Lung (tissue), 11 donors: ENCODE measurements at regions not wholly inside any gene's neighbourhood (a gene's known extent, or its start where the extent isn't known, plus 50 kb on each side); places are given as distances from the start of the nearest gene placed in this dataset.

Experiments used
- ATAC-seq: fragments of 200-7000 bp; cut with Tn5 transposase; one replicate; pipeline ENCODE4 v1.9.1; 2020; ENCODE audit warnings: moderate number of reproducible peaks; ENCODE audit not compliant: insufficient read depth, low FRiP score
- DNase-seq, 3 donors: peaks; one replicate each; pipeline ENCODE4 v3.0.0-alpha.2; 2013 to 2017
- H3K27ac ChIP-seq, 2 donors: one replicate each; pipeline ENCODE4 v1.5.1; 2013; ENCODE audit warnings: mild to moderate bottlenecking in 2 of 2, moderate library complexity in 2 of 2, control low read depth in 1 of 2, inconsistent platforms in 1 of 2, low read depth in 1 of 2, low read length in 1 of 2
- H3K27me3 ChIP-seq, 3 donors: one replicate each; pipeline ENCODE4 v1.5.1; 2013; ENCODE audit warnings: low read length in 2 of 3; ENCODE audit not compliant: control insufficient read depth in 3 of 3, insufficient read depth in 3 of 3
- H3K36me3 ChIP-seq, 4 donors: one replicate each; pipeline ENCODE4 v1.5.1; 2013; ENCODE audit warnings: low read length in 4 of 4, mild to moderate bottlenecking in 1 of 4, moderate library complexity in 1 of 4; ENCODE audit not compliant: control insufficient read depth in 4 of 4, insufficient read depth in 4 of 4
- H3K4me1 ChIP-seq, 5 donors: one replicate each; pipeline ENCODE4 v1.5.1; 2013; ENCODE audit warnings: low read length in 5 of 5, mild to moderate bottlenecking in 2 of 5, moderate library complexity in 1 of 5; ENCODE audit not compliant: control insufficient read depth in 5 of 5, insufficient read depth in 5 of 5
- H3K4me3 ChIP-seq: one replicate; pipeline ENCODE4 v1.5.1; 2013; ENCODE audit warnings: mild to moderate bottlenecking, control low read depth, moderate library complexity
- H3K9ac ChIP-seq, 2 donors: one replicate each; pipeline ENCODE4 v1.5.1; 2013; ENCODE audit warnings: low read length in 2 of 2, control low read depth in 1 of 2; ENCODE audit not compliant: insufficient read depth in 1 of 2
- H3K9me3 ChIP-seq, 4 donors: one replicate each; pipeline ENCODE4 v1.5.1; 2013; ENCODE audit warnings: low read length in 3 of 4, mild to moderate bottlenecking in 1 of 4, moderate library complexity in 1 of 4; ENCODE audit not compliant: control insufficient read depth in 4 of 4, insufficient read depth in 3 of 4
- CTCF ChIP-seq: IDR thresholded peaks from 2 replicates; pipeline ENCODE4 v1.5.1; 2012; ENCODE audit warnings: mild to moderate bottlenecking; ENCODE audit errors: control extremely low read depth, extremely low read depth
- WGBS, 2 donors: extraction: QIAGEN DNeasy Blood & Tissue Kit; methylation state at CpG; one replicate each; pipeline ENCODE4 v1.1.7; 2013; 5-methylcytosine and 5-hydroxymethylcytosine counted together
- donor health status: control.
- donor health status: control.
- donor health status: Bipolar disorder and iron deficiency.
- donor health status: healthy.
- donor health status: DM: yes; HTN: yes; CAD: no.

- ATAC-seq (peak; percentile 71), DNase-seq (peak; percentile 89 to 92 (median 89))
- Histone ChIP-seq H3K27me3 (peaks cover 0 to 9% (median 2%) of the 10 kb centered on the region in 3 donors), H3K9me3 (no peaks in the 10 kb centered on the region), H3K36me3 (no peaks in the 10 kb centered on the region), H3K27ac (peak overlapping the region in 1 of 2 donors; percentile 52), H3K4me1 (peaks cover 5 to 44% (median 14%) of the 10 kb centered on the region in 5 donors), H3K9ac (peak overlapping the region in 1 of 2 donors; percentile 19), H3K4me3 (no peak overlapping the region)
- TF ChIP-seq CTCF, result no peak
- WGBS, 2 donors, result 30 to 38% methylated on average over 64 of the region's 64 CpGs
Observed at GRCh38 chr1:201649761-201650622, 111.1 kb downstream of the NAV1 start.

DNA sequence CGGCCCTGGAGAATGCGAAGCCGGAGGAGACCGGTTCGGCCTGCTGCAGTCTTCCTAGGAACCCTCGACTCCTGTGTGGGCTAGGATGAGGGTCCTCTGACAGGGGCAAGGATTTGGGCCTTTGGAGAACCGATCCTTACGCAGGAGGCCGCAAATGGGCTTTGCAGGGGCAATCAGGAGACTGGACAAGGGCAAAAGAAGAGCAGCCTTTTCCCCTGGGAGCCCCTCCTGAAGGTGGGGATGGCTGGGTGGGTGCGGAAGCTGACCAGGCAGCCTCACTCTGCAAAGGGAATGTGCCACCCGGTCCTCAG lies 111.7 kb downstream of the NAV1 start:
- Histone ChIP-seq H3K27ac (peak overlapping the region in 1 of 2 donors; percentile 52), H3K4me1 (peaks cover 5 to 50% (median 19%) of the 10 kb centered on the region in 5 donors)

GRCh38 chr1:201652181-201652580 lies 113.3 kb downstream of the NAV1 start:
- H3K4me1 ChIP-seq, result peaks cover 13 to 66% (median 19%) of the 10 kb centered on the region in 5 donors
- no peak overlapping the region for H3K27ac ChIP-seq
- no peaks in the 10 kb centered on the region for H3K36me3 ChIP-seq

More for the DNA sequence above, 111.7 kb downstream of the NAV1 start:
- DNase-seq (no peak), ATAC-seq (no peak)
- Histone ChIP-seq H3K9me3 (no peaks in the 10 kb centered on the region), H3K27me3 (peaks cover 0 to 9% (median 2%) of the 10 kb centered on the region in 3 donors), H3K4me3 (no peak overlapping the region), H3K9ac (no peak overlapping the region), H3K36me3 (no peaks in the 10 kb centered on the region)
- TF ChIP-seq CTCF, result no peak
- 49 to 51% methylated on average over 11 of the region's 11 CpGs for WGBS, 2 donors

More at GRCh38 chr1:201652181-201652580, 113.3 kb downstream of the NAV1 start:
- DNase-seq (peak; percentile 36 to 46 (median 45)), ATAC-seq (no peak)
- no peak for TF ChIP-seq CTCF
- no peaks in the 10 kb centered on the region for H3K9me3 ChIP-seq
- H3K4me3 ChIP-seq, result no peak overlapping the region
- no peak overlapping the region for H3K9ac ChIP-seq
- 91 to 96% methylated on average over 5 of the region's 5 CpGs for WGBS, 2 donors
- H3K27me3 ChIP-seq, result peaks cover 0 to 9% (median 2%) of the 10 kb centered on the region in 3 donors
